ENCODE measurements at regions not wholly inside any gene's neighbourhood (a gene's known extent, or its start where the extent isn't known, plus 50 kb on each side); places are given as distances from the start of the nearest gene placed in this dataset.

DNA sequence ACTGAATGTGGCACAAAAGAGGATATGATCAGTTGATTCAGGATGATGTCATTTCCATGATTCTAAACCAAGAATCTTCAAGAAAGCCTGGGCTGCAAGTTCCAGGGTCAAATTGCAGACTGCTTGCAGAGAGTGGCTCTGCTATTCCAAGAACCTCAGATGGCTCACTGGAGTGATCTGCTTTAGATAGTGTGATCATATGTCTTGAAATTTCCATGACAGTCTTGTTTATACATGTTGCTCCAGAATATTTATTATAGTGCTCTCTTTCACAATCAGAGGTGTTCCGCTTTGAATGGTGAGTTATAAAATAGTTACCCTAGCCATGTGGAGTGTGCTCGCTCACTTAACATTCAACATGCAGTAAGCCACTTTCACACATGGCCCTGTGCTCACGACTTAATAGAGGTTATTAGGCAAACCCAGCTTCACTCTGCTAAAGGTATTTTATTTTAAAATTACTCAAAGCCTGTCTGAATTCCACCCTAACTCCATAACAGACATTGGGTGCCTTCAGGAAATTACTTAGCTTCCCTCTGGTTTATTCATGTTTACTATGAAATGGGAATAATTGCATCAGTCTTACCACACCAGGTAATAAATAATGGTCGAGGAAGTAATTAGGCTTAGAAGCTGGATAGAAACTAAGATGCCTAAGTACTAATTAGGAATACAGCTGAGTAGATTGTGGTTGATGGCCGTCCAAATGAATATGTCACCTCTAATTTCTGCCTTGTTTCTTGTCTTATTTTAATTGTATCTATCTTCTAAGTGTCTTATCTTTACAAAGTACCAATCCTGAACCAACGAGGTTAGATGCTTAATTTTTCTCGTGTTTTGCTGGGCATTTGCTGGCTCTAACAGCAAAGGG, 187.9 kb downstream of the ETS1 start:
- ChIA-PET POLR2A (no interaction called here), CTCF (no interaction called here)
- ATAC-seq (no peak), FAIRE-seq (no peak), DNase-seq (ENCODE audit: low read depth in 1 of 2, low spot score in 1 of 2) (no peak)
- H3K27ac ChIP-seq, result no peak overlapping the region
- 56% methylated on average over 7 of the region's 7 CpGs for whole genome bisulfite sequencing (ENCODE audit: missing lambda C conversion rate)
- no peaks in the 10 kb centered on the region for H3K4me1 ChIP-seq
- H3K9me3 ChIP-seq, result no peaks in the 10 kb centered on the region
- H3K4me2 ChIP-seq, result no peak overlapping the region
- no peak overlapping the region for H3K4me3 ChIP-seq
- TF ChIP-seq EHF (CRISPR knock-in tag; IDR thresholded peaks at IDR 0.05) (no peak), KDM1A (IDR thresholded peaks at IDR 0.05; ENCODE audit: low read depth) (no peak), EP300 (IDR thresholded peaks at IDR 0.05) (no peak), SREBF2 (IDR thresholded peaks at IDR 0.05) (no peak), MYC (IDR thresholded peaks at IDR 0.05; ENCODE audit: borderline replicate concordance, low read length) (no peak), TP53 (CRISPR knock-in tag; IDR thresholded peaks at IDR 0.05) (no peak), BCL3 (IDR thresholded peaks at IDR 0.05) (no peak), RCOR1 (IDR thresholded peaks at IDR 0.05; ENCODE audit: low read depth, low read length) (no peak), GATA3 (IDR thresholded peaks at IDR 0.05; ENCODE audit: borderline replicate concordance) (no peak), MAZ (IDR thresholded peaks at IDR 0.05; ENCODE audit: borderline replicate concordance, low read depth, low read length) (no peak), MAFK (IDR thresholded peaks at IDR 0.05; ENCODE audit: partially characterized antibody) (no peak), ZC3H11A (IDR thresholded peaks at IDR 0.05) (no peak)
- TF ChIP-seq, protein P1, sequence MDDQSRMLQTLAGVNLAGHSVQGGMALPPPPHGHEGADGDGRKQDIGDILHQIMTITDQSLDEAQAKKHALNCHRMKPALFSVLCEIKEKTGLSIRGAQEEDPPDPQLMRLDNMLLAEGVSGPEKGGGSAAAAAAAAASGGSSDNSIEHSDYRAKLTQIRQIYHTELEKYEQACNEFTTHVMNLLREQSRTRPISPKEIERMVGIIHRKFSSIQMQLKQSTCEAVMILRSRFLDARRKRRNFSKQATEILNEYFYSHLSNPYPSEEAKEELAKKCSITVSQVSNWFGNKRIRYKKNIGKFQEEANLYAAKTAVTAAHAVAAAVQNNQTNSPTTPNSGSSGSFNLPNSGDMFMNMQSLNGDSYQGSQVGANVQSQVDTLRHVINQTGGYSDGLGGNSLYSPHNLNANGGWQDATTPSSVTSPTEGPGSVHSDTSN (IDR thresholded peaks at IDR 0.05), result no peak
- TF ChIP-seq, protein P2, sequence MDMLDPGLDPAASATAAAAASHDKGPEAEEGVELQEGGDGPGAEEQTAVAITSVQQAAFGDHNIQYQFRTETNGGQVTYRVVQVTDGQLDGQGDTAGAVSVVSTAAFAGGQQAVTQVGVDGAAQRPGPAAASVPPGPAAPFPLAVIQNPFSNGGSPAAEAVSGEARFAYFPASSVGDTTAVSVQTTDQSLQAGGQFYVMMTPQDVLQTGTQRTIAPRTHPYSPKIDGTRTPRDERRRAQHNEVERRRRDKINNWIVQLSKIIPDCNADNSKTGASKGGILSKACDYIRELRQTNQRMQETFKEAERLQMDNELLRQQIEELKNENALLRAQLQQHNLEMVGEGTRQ (IDR thresholded peaks at IDR 0.05), result no peak

- DNase-seq (ENCODE audit: low read depth in 1 of 2, low spot score in 1 of 2) (no peak), ATAC-seq (no peak), FAIRE-seq (no peak)
- H3K4me3 ChIP-seq, result no peak overlapping the region
- H3K4me2 ChIP-seq, result no peak overlapping the region
- TF ChIP-seq NPAS2 (CRISPR knock-in tag; IDR thresholded peaks at IDR 0.05; ENCODE audit: borderline replicate concordance), result no peak
- TF ChIP-seq HOXB13 (CRISPR knock-in tag; IDR thresholded peaks at IDR 0.05; ENCODE audit: low read depth), result no peak
- CTCF ChIA-PET, result no interaction called here
- no peak overlapping the region for H3K27ac ChIP-seq
- WGBS (ENCODE audit: missing lambda C conversion rate), result 21% methylated on average over 2 of the region's 2 CpGs
- POLR2A ChIA-PET, result no interaction called here
- no peaks in the 10 kb centered on the region for H3K9me3 ChIP-seq
- H3K4me1 ChIP-seq, result no peaks in the 10 kb centered on the region
Observed at GRCh38 chr11:128398517-128399250, 188.7 kb downstream of the ETS1 start.

DNA sequence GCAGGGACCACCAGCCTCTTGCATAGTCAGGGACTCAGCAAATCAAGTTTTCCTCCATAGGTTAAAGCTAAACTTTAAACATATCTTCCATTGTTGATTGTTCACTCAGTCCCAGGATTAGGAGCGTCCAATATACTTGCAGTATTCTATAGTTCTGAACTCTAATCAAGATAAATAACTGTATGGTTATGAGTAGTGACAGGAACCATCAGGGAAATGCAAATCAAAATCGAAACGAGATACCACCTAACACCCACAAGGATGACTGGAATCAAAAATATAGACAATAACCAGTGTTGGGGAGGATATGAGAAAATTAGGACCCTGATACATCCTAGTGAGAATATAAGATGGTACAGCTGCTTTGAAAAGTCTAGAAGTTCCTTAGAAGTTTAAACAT, 190.0 kb downstream of the ETS1 start:
- FAIRE-seq, result no peak
- ChIA-PET CTCF (interaction anchor here (0.7 kb wide), 1 partner anchor 13 kb away, joined by 3 read pairs; no protein-coding TSS in a partner anchor), POLR2A (interaction anchor here (0.6 kb wide), 1 partner anchor 128 kb away, joined by 11 read pairs; no protein-coding TSS in a partner anchor)
- Histone ChIP-seq H3K9me3 (no peaks in the 10 kb centered on the region), H3K4me1 (no peaks in the 10 kb centered on the region), H3K4me2 (no peak overlapping the region), H3K4me3 (no peak overlapping the region), H3K27ac (no peak overlapping the region)
- ATAC-seq, result no peak
- DNase-seq (ENCODE audit: low read depth in 1 of 2, low spot score in 1 of 2), result no peak
- WGBS (ENCODE audit: missing lambda C conversion rate), result 49% methylated on average over 3 of the region's 3 CpGs
- TF ChIP-seq BCL3 (IDR thresholded peaks at IDR 0.05) (no peak), ZC3H11A (IDR thresholded peaks at IDR 0.05) (no peak), HOXB5 (CRISPR knock-in tag; IDR thresholded peaks at IDR 0.05) (no peak), TFCP2L1 (CRISPR knock-in tag; IDR thresholded peaks at IDR 0.05) (no peak), ESRRA (IDR thresholded peaks at IDR 0.05; ENCODE audit: borderline replicate concordance, low read length) (no peak), POLR2A (IDR thresholded peaks at IDR 0.05; ENCODE audit: low read length) (no peak), HMGXB4 (CRISPR knock-in tag; IDR thresholded peaks at IDR 0.05; ENCODE audit: borderline replicate concordance) (no peak), RAD21 (conservative IDR thresholded peaks at IDR 0.05 in 1 of 2, IDR thresholded peaks at IDR 0.05 in 1 of 2) (no peak), KDM1A (IDR thresholded peaks at IDR 0.05; ENCODE audit: low read depth) (no peak), PHF8 (IDR thresholded peaks at IDR 0.05; ENCODE audit: borderline replicate concordance, low read depth) (no peak), ZSCAN20 (CRISPR knock-in tag; IDR thresholded peaks at IDR 0.05) (no peak), RCOR1 (IDR thresholded peaks at IDR 0.05; ENCODE audit: low read depth, low read length) (no peak), EP300 (IDR thresholded peaks at IDR 0.05) (no peak), FOSB (CRISPR knock-in tag; IDR thresholded peaks at IDR 0.05) (no peak)
- TF ChIP-seq, protein P3, sequence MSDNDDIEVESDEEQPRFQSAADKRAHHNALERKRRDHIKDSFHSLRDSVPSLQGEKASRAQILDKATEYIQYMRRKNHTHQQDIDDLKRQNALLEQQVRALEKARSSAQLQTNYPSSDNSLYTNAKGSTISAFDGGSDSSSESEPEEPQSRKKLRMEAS (IDR thresholded peaks at IDR 0.05), result no peak
